Cardiac muscle cell (in vitro differentiated cells and primary cell): ENCODE measurements at regions not wholly inside any gene's neighbourhood (a gene's known extent, or its start where the extent isn't known, plus 50 kb on each side); places are given as distances from the start of the nearest gene placed in this dataset.

ENCODE experiments used
- DNase-seq, 2 donors: peaks; one replicate each; pipeline versions ENCODE4 v3.0.0 to v3.0.0-alpha.2; 2010 to 2017; ENCODE audit warnings: low read depth in 1 of 2, low spot score in 1 of 2
- H3K27ac ChIP-seq: fragments of 200-600 bp; sonication (generic); 2 replicates; pipeline ENCODE4 v1.5.1; 2016
- H3K27me3 ChIP-seq: fragments of 200-600 bp; sonication (generic); 2 replicates; pipeline ENCODE4 v1.6.0; 2016; ENCODE audit warnings: control low read depth
- H3K36me3 ChIP-seq: fragments of 200-600 bp; sonication (generic); 2 replicates; pipeline ENCODE4 v1.5.1; 2016; ENCODE audit warnings: control low read depth
- H3K4me1 ChIP-seq: fragments of 200-600 bp; sonication (generic); 2 replicates; pipeline ENCODE4 v1.8.1; 2017; ENCODE audit warnings: low read depth, mild to moderate bottlenecking, mixed run types
- H3K4me3 ChIP-seq: fragments of 200-600 bp; sonication (generic); 2 replicates; pipeline ENCODE4 v1.5.1; 2016; ENCODE audit warnings: mild to moderate bottlenecking
- H3K9me3 ChIP-seq: fragments of 200-600 bp; sonication (generic); 2 replicates; pipeline ENCODE4 v1.5.1; 2017; ENCODE audit warnings: low read depth, mild to moderate bottlenecking, control low read depth
- TF ChIP-seq, protein P1 (sequence below): IDR thresholded peaks from 2 replicates; pipeline ENCODE4 v1.5.1; 2012; ENCODE audit warnings: low read depth, mild to moderate bottlenecking, low read length

DNA sequence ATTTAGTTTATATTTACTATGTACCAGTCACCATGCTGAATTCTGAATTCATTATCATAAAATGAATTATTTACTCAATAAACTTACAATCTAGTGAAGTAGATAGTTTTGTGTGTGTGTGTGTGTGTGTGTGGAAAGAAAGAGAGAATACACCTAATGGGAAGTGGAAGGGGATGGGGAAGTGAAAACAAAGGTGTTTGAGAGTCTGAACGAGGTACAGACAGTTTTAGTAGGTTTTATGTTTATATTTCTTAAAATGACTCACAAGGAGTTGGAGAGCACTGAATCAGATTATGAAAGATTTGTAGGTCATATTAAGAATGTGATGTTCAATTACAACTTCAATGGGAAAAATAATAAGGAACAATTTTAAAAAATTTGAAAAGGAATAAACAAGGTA lies 1753.0 kb downstream of the SLITRK1 start:
- H3K27me3 ChIP-seq, result no peaks in the 10 kb centered on the region
- H3K36me3 ChIP-seq, result no peaks in the 10 kb centered on the region
- TF ChIP-seq, protein P1, sequence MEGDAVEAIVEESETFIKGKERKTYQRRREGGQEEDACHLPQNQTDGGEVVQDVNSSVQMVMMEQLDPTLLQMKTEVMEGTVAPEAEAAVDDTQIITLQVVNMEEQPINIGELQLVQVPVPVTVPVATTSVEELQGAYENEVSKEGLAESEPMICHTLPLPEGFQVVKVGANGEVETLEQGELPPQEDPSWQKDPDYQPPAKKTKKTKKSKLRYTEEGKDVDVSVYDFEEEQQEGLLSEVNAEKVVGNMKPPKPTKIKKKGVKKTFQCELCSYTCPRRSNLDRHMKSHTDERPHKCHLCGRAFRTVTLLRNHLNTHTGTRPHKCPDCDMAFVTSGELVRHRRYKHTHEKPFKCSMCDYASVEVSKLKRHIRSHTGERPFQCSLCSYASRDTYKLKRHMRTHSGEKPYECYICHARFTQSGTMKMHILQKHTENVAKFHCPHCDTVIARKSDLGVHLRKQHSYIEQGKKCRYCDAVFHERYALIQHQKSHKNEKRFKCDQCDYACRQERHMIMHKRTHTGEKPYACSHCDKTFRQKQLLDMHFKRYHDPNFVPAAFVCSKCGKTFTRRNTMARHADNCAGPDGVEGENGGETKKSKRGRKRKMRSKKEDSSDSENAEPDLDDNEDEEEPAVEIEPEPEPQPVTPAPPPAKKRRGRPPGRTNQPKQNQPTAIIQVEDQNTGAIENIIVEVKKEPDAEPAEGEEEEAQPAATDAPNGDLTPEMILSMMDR, result no peak
- DNase-seq, result no peak
- H3K27ac ChIP-seq, result no peak overlapping the region
- H3K4me3 ChIP-seq, result no peak overlapping the region
- H3K9me3 ChIP-seq, result no peaks in the 10 kb centered on the region
- no peaks in the 10 kb centered on the region for H3K4me1 ChIP-seq

DNA sequence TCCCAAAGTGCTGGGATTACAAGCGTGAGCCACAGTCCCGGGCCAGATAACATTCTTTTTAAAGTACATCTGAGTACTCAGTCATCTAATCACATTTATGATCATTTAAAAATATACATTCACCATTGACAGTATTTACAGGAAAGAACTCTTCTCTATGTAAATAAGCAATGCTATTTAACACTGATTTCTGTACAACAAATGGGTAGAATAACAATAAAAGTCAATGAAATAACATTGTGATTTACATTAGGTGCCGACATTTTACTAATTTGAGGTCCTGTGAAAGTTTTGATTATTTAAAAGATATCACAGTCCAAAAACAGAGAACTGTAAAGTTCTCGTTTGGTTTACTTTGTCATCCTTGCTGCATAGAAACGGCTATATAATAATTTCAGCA lies 1763.7 kb downstream of the SLITRK1 start:
- DNase-seq, result no peak
- Histone ChIP-seq H3K9me3 (no peaks in the 10 kb centered on the region), H3K27me3 (no peaks in the 10 kb centered on the region), H3K27ac (no peak overlapping the region), H3K36me3 (no peaks in the 10 kb centered on the region), H3K4me1 (no peaks in the 10 kb centered on the region), H3K4me3 (no peak overlapping the region)
- TF ChIP-seq, protein P1, result no peak

DNA sequence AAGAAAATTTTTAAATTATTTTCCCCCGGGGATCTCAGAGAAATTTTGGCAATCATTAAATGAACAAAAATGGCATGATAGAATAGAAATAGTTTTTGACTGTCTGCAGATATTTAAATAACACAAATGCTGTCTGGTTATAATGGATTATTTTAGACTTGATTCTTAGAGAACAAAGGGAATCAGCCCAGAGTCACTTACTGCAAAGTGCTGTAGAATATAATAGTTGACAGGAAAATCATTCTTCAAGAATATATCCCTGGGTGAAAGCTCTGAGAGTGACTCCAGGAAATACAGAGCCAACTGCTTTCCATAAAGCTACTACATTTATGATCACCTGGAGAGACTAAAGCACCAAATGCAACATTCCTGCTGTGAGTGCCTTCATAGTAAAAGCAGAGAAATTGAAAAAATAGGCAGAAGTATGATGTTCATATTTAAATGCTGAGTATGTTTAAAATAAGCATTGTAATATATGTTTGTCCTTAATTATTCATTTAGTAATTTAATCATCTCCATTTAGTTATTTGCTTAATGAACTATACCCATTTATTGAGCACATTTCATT lies 1765.8 kb downstream of the SLITRK1 start:
- H3K36me3 ChIP-seq, result no peaks in the 10 kb centered on the region
- no peaks in the 10 kb centered on the region for H3K4me1 ChIP-seq
- DNase-seq, result no peak
- H3K27me3 ChIP-seq, result no peaks in the 10 kb centered on the region
- no peak overlapping the region for H3K27ac ChIP-seq
- TF ChIP-seq, protein P1, result no peak
- no peaks in the 10 kb centered on the region for H3K9me3 ChIP-seq
- no peak overlapping the region for H3K4me3 ChIP-seq

DNA sequence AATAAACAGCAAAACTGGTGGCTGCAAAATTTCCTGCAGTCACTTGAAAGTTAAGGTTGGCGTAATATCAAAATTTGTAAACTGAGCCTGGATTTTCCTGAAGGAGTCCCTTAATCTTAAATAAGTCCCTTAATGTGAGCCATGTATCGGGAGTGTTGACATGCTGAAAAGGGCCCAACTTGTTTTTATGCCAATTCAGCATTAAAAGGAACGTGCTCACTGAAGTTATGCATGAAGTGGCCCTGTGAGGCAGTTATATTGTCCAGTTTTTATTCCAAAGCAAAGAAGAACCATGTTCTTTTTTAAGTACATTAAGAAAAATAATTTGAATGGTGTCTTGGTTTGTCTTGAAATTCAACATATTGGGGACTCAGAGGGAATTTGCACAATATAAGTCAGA lies 1766.9 kb downstream of the SLITRK1 start:
- H3K27ac ChIP-seq, result no peak overlapping the region
- H3K4me3 ChIP-seq, result no peak overlapping the region
- no peaks in the 10 kb centered on the region for H3K9me3 ChIP-seq
- H3K36me3 ChIP-seq, result no peaks in the 10 kb centered on the region
- no peak for DNase-seq
- TF ChIP-seq, protein P1, result no peak
- H3K4me1 ChIP-seq, result no peaks in the 10 kb centered on the region
- no peaks in the 10 kb centered on the region for H3K27me3 ChIP-seq

DNA sequence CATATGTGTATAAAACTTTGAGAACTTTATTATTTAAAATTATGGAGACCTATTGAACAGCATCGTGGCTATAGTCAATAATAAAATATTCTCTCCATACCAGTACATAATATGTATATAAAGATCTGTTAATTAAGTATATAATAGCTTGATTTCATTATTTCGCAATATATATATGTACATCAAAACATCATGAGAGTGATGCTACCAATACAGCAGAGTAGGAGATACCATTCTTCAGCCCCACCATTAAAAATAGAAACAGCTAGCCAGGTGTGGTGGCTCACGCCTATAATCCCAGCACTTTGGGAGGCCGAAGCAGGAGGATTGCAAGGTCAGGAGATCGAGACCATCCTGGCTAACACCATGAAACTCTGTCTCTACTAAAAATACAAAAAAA lies 1755.3 kb upstream of the SPRY2 start:
- Histone ChIP-seq H3K4me3 (no peak overlapping the region), H3K9me3 (no peaks in the 10 kb centered on the region), H3K27ac (no peak overlapping the region), H3K4me1 (no peaks in the 10 kb centered on the region), H3K36me3 (no peaks in the 10 kb centered on the region), H3K27me3 (no peaks in the 10 kb centered on the region)
- DNase-seq, result no peak
- TF ChIP-seq, protein P1, result no peak

DNA sequence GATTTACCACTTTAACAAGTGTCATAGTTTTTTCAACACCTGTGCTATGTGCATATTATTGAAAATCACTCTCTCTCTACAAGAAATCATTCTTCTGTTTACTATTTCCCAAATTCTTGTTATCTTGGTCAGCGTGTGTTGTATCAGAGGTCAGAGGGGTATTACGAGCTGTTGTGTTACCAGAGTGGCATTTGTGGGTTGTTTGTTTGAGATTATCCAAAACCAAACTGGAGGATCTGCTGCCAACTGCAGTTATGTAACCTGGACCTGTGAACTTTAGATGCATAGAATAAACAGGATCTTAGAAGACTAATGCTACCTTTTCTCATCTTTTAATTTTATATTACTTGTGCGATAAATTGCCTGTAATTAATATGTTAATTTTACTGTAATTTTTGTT lies 1751.4 kb upstream of the SPRY2 start:
- TF ChIP-seq, protein P1, result no peak
- H3K4me1 ChIP-seq, result no peaks in the 10 kb centered on the region
- no peak for DNase-seq

More for the DNA sequence above, 1751.4 kb upstream of the SPRY2 start:
- Histone ChIP-seq H3K27me3 (no peaks in the 10 kb centered on the region), H3K4me3 (no peak overlapping the region), H3K9me3 (no peaks in the 10 kb centered on the region), H3K36me3 (no peaks in the 10 kb centered on the region), H3K27ac (no peak overlapping the region)
